Astrocyte (in vitro differentiated cells and primary cell): ENCODE measurements at regions not wholly inside any gene's neighbourhood (a gene's known extent, or its start where the extent isn't known, plus 50 kb on each side); places are given as distances from the start of the nearest gene placed in this dataset.

Experiments used
- DNase-seq: peaks from one replicate; pipeline ENCODE4 v3.0.0-alpha.2; 2010; ENCODE audit warnings: low read depth
- FAIRE-seq: peaks from 2 replicates; lab custom pipeline; 2011; peaks lifted over from hg19 to GRCh38; lab: Jason Lieb, UNC
- H2AFZ ChIP-seq: 2 replicates; pipeline ENCODE4 v1.6.0; 2012; ENCODE audit warnings: low read depth, low read length, inconsistent platforms
- H3K27ac ChIP-seq: 2 replicates; pipeline ENCODE4 v1.5.1; 2011; ENCODE audit warnings: low read depth, low read length, inconsistent platforms
- H3K27me3 ChIP-seq: 2 replicates; pipeline ENCODE4 v1.6.0; 2011; ENCODE audit warnings: low read length, inconsistent platforms; ENCODE audit not compliant: insufficient read depth
- H3K36me3 ChIP-seq: 2 replicates; pipeline ENCODE4 v1.5.1; 2011; ENCODE audit warnings: low read length, inconsistent platforms; ENCODE audit not compliant: insufficient read depth
- H3K4me1 ChIP-seq: 2 replicates; pipeline ENCODE4 v1.5.1; 2011; ENCODE audit warnings: low read length, inconsistent platforms; ENCODE audit not compliant: insufficient read depth
- H3K4me2 ChIP-seq: 2 replicates; pipeline ENCODE4 v1.6.0; 2012; ENCODE audit warnings: low read length, inconsistent platforms
- H3K4me3 ChIP-seq: 2 replicates; pipeline ENCODE4 v1.5.1; 2011; ENCODE audit warnings: low read depth, mild to moderate bottlenecking, low read length, inconsistent platforms; ENCODE audit not compliant: insufficient read depth
- H3K79me2 ChIP-seq: 2 replicates; pipeline ENCODE4 v1.6.0; 2012; ENCODE audit warnings: mild to moderate bottlenecking, low read length, inconsistent platforms; ENCODE audit not compliant: insufficient read depth
- H3K9ac ChIP-seq: 2 replicates; pipeline ENCODE4 v1.6.0; 2012; ENCODE audit warnings: mild to moderate bottlenecking, low read length, inconsistent platforms
- H3K9me3 ChIP-seq: 2 replicates; pipeline ENCODE4 v1.5.1; 2012; ENCODE audit warnings: low read depth, mild to moderate bottlenecking, low read length, inconsistent platforms; ENCODE audit not compliant: insufficient read depth
- H4K20me1 ChIP-seq: 2 replicates; pipeline ENCODE4 v1.6.0; 2012; ENCODE audit warnings: low read length, inconsistent platforms; ENCODE audit not compliant: insufficient read depth
- H3K27ac Mint-ChIP-seq: one replicate; pipeline ENCODE4 v1.8.0; 2021; ENCODE audit warnings: mild to moderate bottlenecking, mixed read lengths; ENCODE audit not compliant: unreplicated experiment
- H3K27me3 Mint-ChIP-seq: one replicate; pipeline ENCODE4 v1.8.0; 2021; ENCODE audit warnings: low read depth, mixed read lengths; ENCODE audit not compliant: unreplicated experiment
- H3K36me3 Mint-ChIP-seq: one replicate; pipeline ENCODE4 v1.8.0; 2021; ENCODE audit warnings: low read depth, mixed read lengths; ENCODE audit not compliant: unreplicated experiment
- H3K4me1 Mint-ChIP-seq: one replicate; pipeline ENCODE4 v1.8.0; 2021; ENCODE audit warnings: low read depth, mixed read lengths; ENCODE audit not compliant: unreplicated experiment
- H3K4me3 Mint-ChIP-seq: one replicate; pipeline ENCODE4 v1.8.0; 2021; ENCODE audit warnings: mild to moderate bottlenecking, moderate library complexity, mixed read lengths; ENCODE audit not compliant: unreplicated experiment
- H3K9me3 Mint-ChIP-seq: one replicate; pipeline ENCODE4 v1.8.0; 2021; ENCODE audit warnings: mild to moderate bottlenecking, mixed read lengths; ENCODE audit not compliant: unreplicated experiment
- EZH2 ChIP-seq: IDR thresholded peaks from 2 replicates; pipeline ENCODE4 v1.6.1; 2012; ENCODE audit warnings: mild to moderate bottlenecking, low read length, inconsistent platforms; ENCODE audit not compliant: insufficient read depth
- TF ChIP-seq, protein P1 (sequence below): IDR thresholded peaks from 2 replicates; pipeline ENCODE4 v1.5.1; 2011; ENCODE audit warnings: low read depth, mild to moderate bottlenecking, inconsistent platforms, low read length, moderate library complexity; ENCODE audit not compliant: insufficient read depth

DNA sequence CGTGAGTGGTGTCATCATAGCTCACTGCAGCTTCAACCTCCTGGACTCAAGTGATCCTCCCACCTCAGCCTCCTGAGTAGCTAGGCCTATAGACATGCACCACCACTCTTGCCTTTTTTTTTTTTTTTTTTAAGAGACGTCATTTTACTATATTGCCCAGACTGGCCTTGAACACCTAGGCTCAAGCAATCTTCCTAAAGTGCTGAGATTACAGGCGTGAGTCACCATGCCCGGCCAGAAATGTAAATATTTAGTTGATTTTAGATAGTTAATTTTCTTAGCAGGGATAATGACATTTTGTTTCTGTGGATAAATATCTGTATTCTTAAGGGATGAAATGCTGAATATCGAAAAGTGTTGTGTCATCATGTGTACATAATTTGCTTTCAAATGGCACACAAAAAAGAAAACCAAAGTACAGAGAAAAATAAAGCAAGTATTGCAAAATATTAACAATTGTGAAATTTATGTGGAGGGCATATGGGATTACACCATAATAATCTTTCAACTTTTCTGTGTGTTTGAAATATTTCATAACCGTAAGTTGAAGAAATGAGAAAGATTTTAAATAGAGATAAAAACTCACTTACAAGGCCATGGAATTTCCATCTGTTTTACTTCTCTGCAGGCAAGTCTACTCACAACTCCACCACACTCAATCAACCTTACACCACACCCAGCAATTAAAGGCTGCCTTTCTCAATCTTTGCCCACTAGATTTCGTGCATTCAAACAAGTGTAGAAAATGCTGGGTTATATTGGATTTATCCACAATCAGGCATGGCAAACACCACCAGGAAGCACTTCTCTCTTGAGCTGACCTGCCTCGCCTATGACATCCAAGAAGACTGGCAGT lies 93.7 kb downstream of the SPTSSA start:
- H3K27ac ChIP-seq: no peak overlapping the region
- no peak for TF ChIP-seq EZH2
- TF ChIP-seq, protein P1, sequence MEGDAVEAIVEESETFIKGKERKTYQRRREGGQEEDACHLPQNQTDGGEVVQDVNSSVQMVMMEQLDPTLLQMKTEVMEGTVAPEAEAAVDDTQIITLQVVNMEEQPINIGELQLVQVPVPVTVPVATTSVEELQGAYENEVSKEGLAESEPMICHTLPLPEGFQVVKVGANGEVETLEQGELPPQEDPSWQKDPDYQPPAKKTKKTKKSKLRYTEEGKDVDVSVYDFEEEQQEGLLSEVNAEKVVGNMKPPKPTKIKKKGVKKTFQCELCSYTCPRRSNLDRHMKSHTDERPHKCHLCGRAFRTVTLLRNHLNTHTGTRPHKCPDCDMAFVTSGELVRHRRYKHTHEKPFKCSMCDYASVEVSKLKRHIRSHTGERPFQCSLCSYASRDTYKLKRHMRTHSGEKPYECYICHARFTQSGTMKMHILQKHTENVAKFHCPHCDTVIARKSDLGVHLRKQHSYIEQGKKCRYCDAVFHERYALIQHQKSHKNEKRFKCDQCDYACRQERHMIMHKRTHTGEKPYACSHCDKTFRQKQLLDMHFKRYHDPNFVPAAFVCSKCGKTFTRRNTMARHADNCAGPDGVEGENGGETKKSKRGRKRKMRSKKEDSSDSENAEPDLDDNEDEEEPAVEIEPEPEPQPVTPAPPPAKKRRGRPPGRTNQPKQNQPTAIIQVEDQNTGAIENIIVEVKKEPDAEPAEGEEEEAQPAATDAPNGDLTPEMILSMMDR: no peak
- no peaks in the 10 kb centered on the region for H3K9me3 ChIP-seq
- H3K4me3 Mint-ChIP-seq: no peak overlapping the region
- no peaks in the 10 kb centered on the region for H3K36me3 ChIP-seq
- H3K4me3 ChIP-seq: no peak overlapping the region
- no peaks in the 10 kb centered on the region for H3K79me2 ChIP-seq
- no peaks in the 10 kb centered on the region for H3K27me3 Mint-ChIP-seq
- no peak overlapping the region for H3K4me2 ChIP-seq
- no peaks in the 10 kb centered on the region for H4K20me1 ChIP-seq
- FAIRE-seq: no peak
- H3K27me3 ChIP-seq: no peaks in the 10 kb centered on the region
- no peak overlapping the region for H3K9ac ChIP-seq
- H3K27ac Mint-ChIP-seq: no peak overlapping the region
- peaks cover 5% of the 10 kb centered on the region for H3K4me1 ChIP-seq
- peak; percentile 37 for DNase-seq
- H3K36me3 Mint-ChIP-seq: no peaks in the 10 kb centered on the region
- H3K4me1 Mint-ChIP-seq: no peaks in the 10 kb centered on the region
- no peaks in the 10 kb centered on the region for H3K9me3 Mint-ChIP-seq
- H2AFZ ChIP-seq: no peak overlapping the region

DNA sequence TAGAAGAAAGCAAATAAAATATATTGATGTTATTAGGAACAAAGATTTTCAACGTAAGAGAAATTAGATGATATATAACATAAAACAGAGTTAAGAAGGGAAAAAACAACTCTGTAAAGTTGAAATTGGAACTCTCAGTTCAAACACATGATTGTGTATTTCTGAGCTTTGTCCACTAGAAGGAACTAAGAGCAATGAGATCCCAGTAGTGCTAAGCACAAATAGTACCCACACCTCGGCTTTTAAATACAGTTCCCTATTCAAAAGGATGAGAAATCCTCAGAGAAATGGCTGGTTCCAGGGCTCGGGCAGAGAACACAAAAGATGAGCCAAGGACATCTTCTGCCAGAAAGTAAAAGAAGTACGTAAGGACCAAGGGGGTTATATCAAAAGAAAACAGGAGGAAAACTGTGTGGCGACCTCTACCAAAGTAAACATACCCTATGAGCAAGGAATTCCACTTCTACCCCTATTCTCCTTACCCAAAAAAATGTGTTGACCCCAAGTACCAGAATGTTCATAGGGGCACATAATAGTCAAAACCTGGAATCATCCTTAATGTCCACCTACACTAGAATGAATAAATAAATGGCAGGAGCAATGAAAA lies 96.6 kb downstream of the SPTSSA start:
- H3K27me3 Mint-ChIP-seq: no peaks in the 10 kb centered on the region
- no peaks in the 10 kb centered on the region for H3K4me1 Mint-ChIP-seq
- peak overlapping the region; percentile 37 for H3K4me2 ChIP-seq
- H3K27ac ChIP-seq: no peak overlapping the region
- no peak overlapping the region for H2AFZ ChIP-seq
- FAIRE-seq: no peak
- no peak overlapping the region for H3K9ac ChIP-seq
- no peaks in the 10 kb centered on the region for H3K9me3 ChIP-seq
- H3K27me3 ChIP-seq: no peaks in the 10 kb centered on the region
- TF ChIP-seq, protein P1: no peak
- no peak for TF ChIP-seq EZH2
- H3K4me3 Mint-ChIP-seq: no peak overlapping the region
- peaks cover 5% of the 10 kb centered on the region for H3K4me1 ChIP-seq
- no peaks in the 10 kb centered on the region for H3K36me3 Mint-ChIP-seq
- H3K79me2 ChIP-seq: no peaks in the 10 kb centered on the region
- H3K36me3 ChIP-seq: no peaks in the 10 kb centered on the region
- H3K4me3 ChIP-seq: no peak overlapping the region
- H3K27ac Mint-ChIP-seq: no peak overlapping the region
- no peaks in the 10 kb centered on the region for H3K9me3 Mint-ChIP-seq
- no peaks in the 10 kb centered on the region for H4K20me1 ChIP-seq
- DNase-seq: no peak

DNA sequence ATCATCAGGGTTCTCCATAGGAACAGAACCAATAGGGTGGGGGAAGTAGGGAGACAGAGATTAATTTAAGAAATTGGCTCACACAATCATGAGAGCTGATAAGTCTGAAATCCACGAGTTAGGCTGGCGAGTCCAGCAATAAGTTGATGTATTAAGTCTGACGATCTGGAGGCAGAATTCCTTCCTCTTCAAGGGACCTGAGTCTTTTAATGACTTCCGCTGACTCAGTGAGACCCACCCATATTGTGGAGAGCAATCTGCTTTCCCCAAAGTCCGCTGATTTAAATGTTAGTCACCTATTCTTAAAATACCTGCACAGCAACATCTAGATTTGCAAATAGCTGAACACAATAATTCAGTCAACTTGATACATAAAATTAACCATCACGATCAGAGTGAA lies 97.8 kb downstream of the SPTSSA start:
- peak; percentile 56 for DNase-seq
- H3K4me1 ChIP-seq: peaks cover 5% of the 10 kb centered on the region
- no peaks in the 10 kb centered on the region for H4K20me1 ChIP-seq
- TF ChIP-seq EZH2: peak; percentile 11
- TF ChIP-seq, protein P1: no peak
- no peak overlapping the region for H3K4me3 ChIP-seq
- no peaks in the 10 kb centered on the region for H3K27me3 ChIP-seq
- no peaks in the 10 kb centered on the region for H3K9me3 ChIP-seq
- H3K36me3 Mint-ChIP-seq: no peaks in the 10 kb centered on the region
- FAIRE-seq: no peak
- peak overlapping the region; percentile 43 for H3K27ac ChIP-seq
- H3K4me1 Mint-ChIP-seq: peaks cover 3% of the 10 kb centered on the region
- no peak overlapping the region for H3K4me3 Mint-ChIP-seq
- H3K4me2 ChIP-seq: peak overlapping the region; percentile 46
- no peak overlapping the region for H3K9ac ChIP-seq
- no peak overlapping the region for H2AFZ ChIP-seq
- no peaks in the 10 kb centered on the region for H3K27me3 Mint-ChIP-seq
- H3K79me2 ChIP-seq: no peaks in the 10 kb centered on the region
- no peaks in the 10 kb centered on the region for H3K36me3 ChIP-seq
- H3K9me3 Mint-ChIP-seq: no peaks in the 10 kb centered on the region
- H3K27ac Mint-ChIP-seq: no peak overlapping the region
